ENCODE measurements at regions not wholly inside any gene's neighbourhood (a gene's known extent, or its start where the extent isn't known, plus 50 kb on each side); places are given as distances from the start of the nearest gene placed in this dataset.

- Histone ChIP-seq H3K27me3 (ENCODE audit: insufficient read depth, poor library complexity, severe bottlenecking) (no peaks in the 10 kb centered on the region), H3K27ac (ENCODE audit: poor library complexity, severe bottlenecking) (no peak overlapping the region), H3K4me1 (ENCODE audit: insufficient read depth, poor library complexity, severe bottlenecking) (no peaks in the 10 kb centered on the region), H3K9me3 (ENCODE audit: severe bottlenecking) (no peaks in the 10 kb centered on the region), H3K4me3 (ENCODE audit: severe bottlenecking) (no peak overlapping the region), H3K36me3 (ENCODE audit: low read depth) (no peaks in the 10 kb centered on the region)
- ATAC-seq (ENCODE audit: low read depth) (no peak), DNase-seq (ENCODE audit: low spot score) (no peak)
- TF ChIP-seq CTCF (IDR thresholded peaks at IDR 0.05; ENCODE audit: poor library complexity, severe bottlenecking): no peak
Observed at GRCh38 chr5:159628703-159629102, 287.6 kb upstream of the ADRA1B start.

- no peak for TF ChIP-seq CTCF (IDR thresholded peaks at IDR 0.05; ENCODE audit: poor library complexity, severe bottlenecking)
- H3K4me1 ChIP-seq (ENCODE audit: insufficient read depth, poor library complexity, severe bottlenecking): no peaks in the 10 kb centered on the region
- DNase-seq (ENCODE audit: low spot score) (no peak), ATAC-seq (ENCODE audit: low read depth) (no peak)
- H3K36me3 ChIP-seq (ENCODE audit: low read depth): no peaks in the 10 kb centered on the region
- no peak overlapping the region for H3K27ac ChIP-seq (ENCODE audit: poor library complexity, severe bottlenecking)
- no peak overlapping the region for H3K4me3 ChIP-seq (ENCODE audit: severe bottlenecking)
- no peaks in the 10 kb centered on the region for H3K27me3 ChIP-seq (ENCODE audit: insufficient read depth, poor library complexity, severe bottlenecking)
- H3K9me3 ChIP-seq (ENCODE audit: severe bottlenecking): no peaks in the 10 kb centered on the region
Observed at GRCh38 chr5:159629158-159629557, 287.1 kb upstream of the ADRA1B start.

GRCh38 chr5:159630545-159630944, 285.7 kb upstream of the ADRA1B start:
- H3K4me1 ChIP-seq (ENCODE audit: insufficient read depth, poor library complexity, severe bottlenecking): no peaks in the 10 kb centered on the region
- no peak for DNase-seq (ENCODE audit: low spot score)
- H3K27ac ChIP-seq (ENCODE audit: poor library complexity, severe bottlenecking): no peak overlapping the region
- no peaks in the 10 kb centered on the region for H3K27me3 ChIP-seq (ENCODE audit: insufficient read depth, poor library complexity, severe bottlenecking)
- no peak overlapping the region for H3K4me3 ChIP-seq (ENCODE audit: severe bottlenecking)
- no peaks in the 10 kb centered on the region for H3K9me3 ChIP-seq (ENCODE audit: severe bottlenecking)
- no peak for ATAC-seq (ENCODE audit: low read depth)
- H3K36me3 ChIP-seq (ENCODE audit: low read depth): no peaks in the 10 kb centered on the region
- no peak for TF ChIP-seq CTCF (IDR thresholded peaks at IDR 0.05; ENCODE audit: poor library complexity, severe bottlenecking)

- DNase-seq (ENCODE audit: low spot score) (no peak), ATAC-seq (ENCODE audit: low read depth) (no peak)
- no peak overlapping the region for H3K4me3 ChIP-seq (ENCODE audit: severe bottlenecking)
- no peak overlapping the region for H3K27ac ChIP-seq (ENCODE audit: poor library complexity, severe bottlenecking)
- TF ChIP-seq CTCF (IDR thresholded peaks at IDR 0.05; ENCODE audit: poor library complexity, severe bottlenecking): no peak
- H3K9me3 ChIP-seq (ENCODE audit: severe bottlenecking): no peaks in the 10 kb centered on the region
- H3K27me3 ChIP-seq (ENCODE audit: insufficient read depth, poor library complexity, severe bottlenecking): no peaks in the 10 kb centered on the region
- no peaks in the 10 kb centered on the region for H3K4me1 ChIP-seq (ENCODE audit: insufficient read depth, poor library complexity, severe bottlenecking)
- no peaks in the 10 kb centered on the region for H3K36me3 ChIP-seq (ENCODE audit: low read depth)
Observed at GRCh38 chr5:159631001-159631400, 285.3 kb upstream of the ADRA1B start.

- Histone ChIP-seq H3K27ac (ENCODE audit: poor library complexity, severe bottlenecking) (no peak overlapping the region), H3K27me3 (ENCODE audit: insufficient read depth, poor library complexity, severe bottlenecking) (no peaks in the 10 kb centered on the region), H3K9me3 (ENCODE audit: severe bottlenecking) (peaks cover 4% of the 10 kb centered on the region), H3K36me3 (ENCODE audit: low read depth) (no peaks in the 10 kb centered on the region), H3K4me3 (ENCODE audit: severe bottlenecking) (no peak overlapping the region), H3K4me1 (ENCODE audit: insufficient read depth, poor library complexity, severe bottlenecking) (no peaks in the 10 kb centered on the region)
- DNase-seq (ENCODE audit: low spot score) (no peak), ATAC-seq (ENCODE audit: low read depth) (no peak)
- no peak for TF ChIP-seq CTCF (IDR thresholded peaks at IDR 0.05; ENCODE audit: poor library complexity, severe bottlenecking)
Observed at GRCh38 chr5:159632866-159633265, 283.4 kb upstream of the ADRA1B start.
